Fibroblast of upper back skin (primary cell): ENCODE measurements at regions not wholly inside any gene's neighbourhood (a gene's known extent, or its start where the extent isn't known, plus 50 kb on each side); places are given as distances from the start of the nearest gene placed in this dataset.
"Not testable (repeated sequence)": the region's sequence is repeated elsewhere in the genome, so short reads cannot be mapped to it uniquely, and the experiment has no call there.

ENCODE experiments used
- DNase-seq: peaks from one replicate; pipeline ENCODE4 v3.0.0-alpha.2; 2013

GRCh38 chr16:75928295-75928694 is 202.0 kb upstream of the CPHXL start:
- DNase-seq = peak; percentile 58

- peak; percentile 56 for DNase-seq
Observed at GRCh38 chr16:75929046-75929445, 202.8 kb upstream of the CPHXL start.

GRCh38 chr16:75931043-75931442 is 204.8 kb upstream of the CPHXL start:
- peak; percentile 99 for DNase-seq

GRCh38 chr16:75931970-75932369 is 205.7 kb upstream of the CPHXL start:
- DNase-seq = no peak

- peak; percentile 47 for DNase-seq
Observed at GRCh38 chr16:75938818-75939217, 212.5 kb upstream of the CPHXL start.

GRCh38 chr16:75942351-75942750 is 216.1 kb upstream of the CPHXL start:
- no peak for DNase-seq

GRCh38 chr16:75942936-75943335 is 216.6 kb upstream of the CPHXL start:
- DNase-seq = no peak

GRCh38 chr16:75943705-75944514 is 217.6 kb upstream of the CPHXL start:
- DNase-seq = no peak

GRCh38 chr16:75945916-75946457 is 219.7 kb upstream of the CPHXL start:
- no peak for DNase-seq

GRCh38 chr16:75947626-75948239 is 221.4 kb upstream of the CPHXL start:
- DNase-seq = no peak

- DNase-seq = no peak
Observed at GRCh38 chr16:75948441-75948840, 222.2 kb upstream of the CPHXL start.

- DNase-seq = no peak
Observed at GRCh38 chr16:75948886-75949285, 222.6 kb upstream of the CPHXL start.

GRCh38 chr16:75952124-75952523 is 225.8 kb upstream of the CPHXL start:
- no peak for DNase-seq

- no peak for DNase-seq
Observed at GRCh38 chr16:75957870-75958269, 231.6 kb upstream of the CPHXL start.

GRCh38 chr16:75965504-75966374 is 239.4 kb upstream of the CPHXL start:
- DNase-seq = no peak

GRCh38 chr16:75969120-75969519 is 242.8 kb upstream of the CPHXL start:
- not testable (repeated sequence) for DNase-seq

GRCh38 chr16:75971334-75971733 is 245.0 kb upstream of the CPHXL start:
- DNase-seq = no peak

- no peak for DNase-seq
Observed at GRCh38 chr16:75983296-75983695, 257.0 kb upstream of the CPHXL start.

GRCh38 chr16:75983741-75984381 is 257.6 kb upstream of the CPHXL start:
- no peak for DNase-seq

- DNase-seq = no peak
Observed at GRCh38 chr16:75987323-75987722, 261.0 kb upstream of the CPHXL start.

GRCh38 chr16:75996491-75996890 is 270.2 kb upstream of the CPHXL start:
- DNase-seq = no peak

- no peak for DNase-seq
Observed at GRCh38 chr16:75997606-75998005, 271.3 kb upstream of the CPHXL start.

- DNase-seq = no peak
Observed at GRCh38 chr16:76007645-76008044, 269.6 kb upstream of the CNTNAP4 start.
